Peyer's patch (tissue), 4 donors: ENCODE measurements at regions not wholly inside any gene's neighbourhood (a gene's known extent, or its start where the extent isn't known, plus 50 kb on each side); places are given as distances from the start of the nearest gene placed in this dataset.
"Not testable (repeated sequence)": the region's sequence is repeated elsewhere in the genome, so short reads cannot be mapped to it uniquely, and the experiment has no call there.

Experiments
- POLR2A ChIP-seq, 2 donors: fragments of 450-650 bp; IDR thresholded peaks; one replicate each; pipeline ENCODE4 v1.5.1; 2017; ENCODE audit warnings: antibody characterized with exemption in 2 of 2, mild to moderate bottlenecking in 2 of 2, moderate library complexity in 2 of 2
- TF ChIP-seq, protein P1 (sequence below), 6 experiments: fragments of 450-650 bp in 4 of 6; fragments of 200-600 bp in 2 of 6; sonication (generic) in 1 of 6; IDR thresholded peaks; one replicate each; pipeline ENCODE4 v1.5.1; 2017 to 2019; ENCODE audit warnings: antibody characterized with exemption in 6 of 6, mild to moderate bottlenecking in 3 of 6, moderate library complexity in 1 of 6

- TF ChIP-seq, protein P1, sequence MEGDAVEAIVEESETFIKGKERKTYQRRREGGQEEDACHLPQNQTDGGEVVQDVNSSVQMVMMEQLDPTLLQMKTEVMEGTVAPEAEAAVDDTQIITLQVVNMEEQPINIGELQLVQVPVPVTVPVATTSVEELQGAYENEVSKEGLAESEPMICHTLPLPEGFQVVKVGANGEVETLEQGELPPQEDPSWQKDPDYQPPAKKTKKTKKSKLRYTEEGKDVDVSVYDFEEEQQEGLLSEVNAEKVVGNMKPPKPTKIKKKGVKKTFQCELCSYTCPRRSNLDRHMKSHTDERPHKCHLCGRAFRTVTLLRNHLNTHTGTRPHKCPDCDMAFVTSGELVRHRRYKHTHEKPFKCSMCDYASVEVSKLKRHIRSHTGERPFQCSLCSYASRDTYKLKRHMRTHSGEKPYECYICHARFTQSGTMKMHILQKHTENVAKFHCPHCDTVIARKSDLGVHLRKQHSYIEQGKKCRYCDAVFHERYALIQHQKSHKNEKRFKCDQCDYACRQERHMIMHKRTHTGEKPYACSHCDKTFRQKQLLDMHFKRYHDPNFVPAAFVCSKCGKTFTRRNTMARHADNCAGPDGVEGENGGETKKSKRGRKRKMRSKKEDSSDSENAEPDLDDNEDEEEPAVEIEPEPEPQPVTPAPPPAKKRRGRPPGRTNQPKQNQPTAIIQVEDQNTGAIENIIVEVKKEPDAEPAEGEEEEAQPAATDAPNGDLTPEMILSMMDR (IDR thresholded peaks at IDR 0.05), result not testable (repeated sequence)
- not testable (repeated sequence) for TF ChIP-seq POLR2A (IDR thresholded peaks at IDR 0.05)
Measured at GRCh38 chr4:33829356-33829755, 2415.0 kb downstream of the ARAP2 start.
